OCI-LY1 (cell line): ENCODE measurements at regions not wholly inside any gene's neighbourhood (a gene's known extent, or its start where the extent isn't known, plus 50 kb on each side); places are given as distances from the start of the nearest gene placed in this dataset.

Experiments used
- CTCF ChIP-seq: fragments of 200-600 bp; sonication (generic), shearing (Covaris generic); IDR thresholded peaks from 2 replicates; pipeline ENCODE4 v1.5.1; 2017; ENCODE audit warnings: mild to moderate bottlenecking, antibody characterized with exemption, low read length, moderate library complexity, mixed read lengths
- EZH2 ChIP-seq: fragments of 200-600 bp; sonication (generic), shearing (Covaris generic); IDR thresholded peaks from 2 replicates; pipeline ENCODE4 v1.8.0; 2017; ENCODE audit warnings: borderline replicate concordance, mixed run types, mild to moderate bottlenecking, antibody characterized with exemption, low read length, moderate library complexity, mixed read lengths

- TF ChIP-seq CTCF (no peak), EZH2 (no peak)
Observed at GRCh38 chr6:92047860-92048259, 1371.5 kb downstream of the EPHA7 start.
